GM12878 (cell line): ENCODE measurements at regions not wholly inside any gene's neighbourhood (a gene's known extent, or its start where the extent isn't known, plus 50 kb on each side); places are given as distances from the start of the nearest gene placed in this dataset.

Experiments
- BRCA1 ChIP-seq: IDR thresholded peaks from 2 replicates; pipeline ENCODE4 v1.6.1; 2011; ENCODE audit warnings: low read depth, low read length, improper control_type of control experiment
- JUND ChIP-seq: IDR thresholded peaks from 2 replicates; pipeline ENCODE4 v1.6.1; 2012; ENCODE audit warnings: low read depth, mild to moderate bottlenecking, low read length, improper control_type of control experiment, moderate library complexity
- MTA2 ChIP-seq: fragments of 450-650 bp; IDR thresholded peaks from 2 replicates; pipeline ENCODE4 v1.6.1; 2016; ENCODE audit warnings: low read depth, mild to moderate bottlenecking, moderate library complexity
- MXI1 ChIP-seq: fragments of 150-350 bp; IDR thresholded peaks from 2 replicates; pipeline ENCODE4 v1.6.1; 2011; ENCODE audit warnings: low read depth, mild to moderate bottlenecking, inconsistent platforms, low read length, improper control_type of control experiment
- POLR2A ChIP-seq: IDR thresholded peaks from 2 replicates; pipeline ENCODE4 v1.6.1; 2011; ENCODE audit warnings: low read depth, mild to moderate bottlenecking, low read length
- SMC3 ChIP-seq: IDR thresholded peaks from 2 replicates; pipeline ENCODE4 v1.6.1; 2011; ENCODE audit warnings: low read length, improper control_type of control experiment, borderline replicate concordance
- TAF1 ChIP-seq: IDR thresholded peaks from 2 replicates; pipeline ENCODE4 v1.6.1; 2011; ENCODE audit warnings: mild to moderate bottlenecking, low read depth, low read length, borderline replicate concordance
- TBL1XR1 ChIP-seq: IDR thresholded peaks from 2 replicates; pipeline ENCODE4 v1.6.1; 2012; ENCODE audit warnings: low read depth, low read length, improper control_type of control experiment
- TF ChIP-seq, protein P1 (sequence below): fragments of 450-650 bp; IDR thresholded peaks from 2 replicates; pipeline ENCODE4 v1.6.1; 2017; ENCODE audit warnings: mild to moderate bottlenecking
- TF ChIP-seq, protein P2 (sequence below): IDR thresholded peaks from 2 replicates; pipeline ENCODE4 v1.6.1; 2012; ENCODE audit warnings: low read depth, low read length, improper control_type of control experiment
- TF ChIP-seq, protein P3 (sequence below): fragments of 450-650 bp; IDR thresholded peaks from 2 replicates; pipeline ENCODE4 v1.6.1; 2017; ENCODE audit warnings: antibody characterized with exemption, mild to moderate bottlenecking, moderate library complexity
- TF ChIP-seq, protein P4 (sequence below): IDR thresholded peaks from 2 replicates; pipeline ENCODE4 v1.6.1; 2012; ENCODE audit warnings: mild to moderate bottlenecking, low read depth, low read length

DNA sequence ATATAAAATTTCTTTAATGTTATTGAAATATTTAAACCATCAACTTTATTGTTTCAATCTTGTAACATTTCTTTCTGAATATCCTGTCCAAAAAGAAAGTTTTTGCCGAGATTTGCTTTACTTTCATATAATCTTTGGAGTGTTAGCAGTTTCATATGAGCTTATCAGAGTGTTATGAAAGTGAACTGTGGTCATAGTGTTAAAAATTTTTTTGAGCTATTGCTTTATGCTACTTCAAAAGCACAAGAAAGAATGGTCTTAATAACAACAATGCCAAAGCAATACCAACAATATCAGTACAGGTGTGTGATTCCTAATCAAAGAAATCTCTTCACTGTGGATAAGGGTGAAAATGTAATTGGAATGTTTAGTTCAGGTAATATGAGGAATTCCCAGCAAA is 1994.9 kb upstream of the FLRT2 start:
- TF ChIP-seq, protein P1, sequence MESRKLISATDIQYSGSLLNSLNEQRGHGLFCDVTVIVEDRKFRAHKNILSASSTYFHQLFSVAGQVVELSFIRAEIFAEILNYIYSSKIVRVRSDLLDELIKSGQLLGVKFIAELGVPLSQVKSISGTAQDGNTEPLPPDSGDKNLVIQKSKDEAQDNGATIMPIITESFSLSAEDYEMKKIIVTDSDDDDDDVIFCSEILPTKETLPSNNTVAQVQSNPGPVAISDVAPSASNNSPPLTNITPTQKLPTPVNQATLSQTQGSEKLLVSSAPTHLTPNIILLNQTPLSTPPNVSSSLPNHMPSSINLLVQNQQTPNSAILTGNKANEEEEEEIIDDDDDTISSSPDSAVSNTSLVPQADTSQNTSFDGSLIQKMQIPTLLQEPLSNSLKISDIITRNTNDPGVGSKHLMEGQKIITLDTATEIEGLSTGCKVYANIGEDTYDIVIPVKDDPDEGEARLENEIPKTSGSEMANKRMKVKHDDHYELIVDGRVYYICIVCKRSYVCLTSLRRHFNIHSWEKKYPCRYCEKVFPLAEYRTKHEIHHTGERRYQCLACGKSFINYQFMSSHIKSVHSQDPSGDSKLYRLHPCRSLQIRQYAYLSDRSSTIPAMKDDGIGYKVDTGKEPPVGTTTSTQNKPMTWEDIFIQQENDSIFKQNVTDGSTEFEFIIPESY: no peak
- no peak for TF ChIP-seq TAF1
- no peak for TF ChIP-seq POLR2A
- TF ChIP-seq, protein P2, sequence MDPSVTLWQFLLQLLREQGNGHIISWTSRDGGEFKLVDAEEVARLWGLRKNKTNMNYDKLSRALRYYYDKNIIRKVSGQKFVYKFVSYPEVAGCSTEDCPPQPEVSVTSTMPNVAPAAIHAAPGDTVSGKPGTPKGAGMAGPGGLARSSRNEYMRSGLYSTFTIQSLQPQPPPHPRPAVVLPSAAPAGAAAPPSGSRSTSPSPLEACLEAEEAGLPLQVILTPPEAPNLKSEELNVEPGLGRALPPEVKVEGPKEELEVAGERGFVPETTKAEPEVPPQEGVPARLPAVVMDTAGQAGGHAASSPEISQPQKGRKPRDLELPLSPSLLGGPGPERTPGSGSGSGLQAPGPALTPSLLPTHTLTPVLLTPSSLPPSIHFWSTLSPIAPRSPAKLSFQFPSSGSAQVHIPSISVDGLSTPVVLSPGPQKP: no peak
- peak; percentile 55 for TF ChIP-seq MTA2
- TF ChIP-seq TBL1XR1: no peak
- TF ChIP-seq JUND: no peak
- TF ChIP-seq, protein P3, sequence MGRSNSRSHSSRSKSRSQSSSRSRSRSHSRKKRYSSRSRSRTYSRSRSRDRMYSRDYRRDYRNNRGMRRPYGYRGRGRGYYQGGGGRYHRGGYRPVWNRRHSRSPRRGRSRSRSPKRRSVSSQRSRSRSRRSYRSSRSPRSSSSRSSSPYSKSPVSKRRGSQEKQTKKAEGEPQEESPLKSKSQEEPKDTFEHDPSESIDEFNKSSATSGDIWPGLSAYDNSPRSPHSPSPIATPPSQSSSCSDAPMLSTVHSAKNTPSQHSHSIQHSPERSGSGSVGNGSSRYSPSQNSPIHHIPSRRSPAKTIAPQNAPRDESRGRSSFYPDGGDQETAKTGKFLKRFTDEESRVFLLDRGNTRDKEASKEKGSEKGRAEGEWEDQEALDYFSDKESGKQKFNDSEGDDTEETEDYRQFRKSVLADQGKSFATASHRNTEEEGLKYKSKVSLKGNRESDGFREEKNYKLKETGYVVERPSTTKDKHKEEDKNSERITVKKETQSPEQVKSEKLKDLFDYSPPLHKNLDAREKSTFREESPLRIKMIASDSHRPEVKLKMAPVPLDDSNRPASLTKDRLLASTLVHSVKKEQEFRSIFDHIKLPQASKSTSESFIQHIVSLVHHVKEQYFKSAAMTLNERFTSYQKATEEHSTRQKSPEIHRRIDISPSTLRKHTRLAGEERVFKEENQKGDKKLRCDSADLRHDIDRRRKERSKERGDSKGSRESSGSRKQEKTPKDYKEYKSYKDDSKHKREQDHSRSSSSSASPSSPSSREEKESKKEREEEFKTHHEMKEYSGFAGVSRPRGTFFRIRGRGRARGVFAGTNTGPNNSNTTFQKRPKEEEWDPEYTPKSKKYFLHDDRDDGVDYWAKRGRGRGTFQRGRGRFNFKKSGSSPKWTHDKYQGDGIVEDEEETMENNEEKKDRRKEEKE: no peak
- TF ChIP-seq, protein P4, sequence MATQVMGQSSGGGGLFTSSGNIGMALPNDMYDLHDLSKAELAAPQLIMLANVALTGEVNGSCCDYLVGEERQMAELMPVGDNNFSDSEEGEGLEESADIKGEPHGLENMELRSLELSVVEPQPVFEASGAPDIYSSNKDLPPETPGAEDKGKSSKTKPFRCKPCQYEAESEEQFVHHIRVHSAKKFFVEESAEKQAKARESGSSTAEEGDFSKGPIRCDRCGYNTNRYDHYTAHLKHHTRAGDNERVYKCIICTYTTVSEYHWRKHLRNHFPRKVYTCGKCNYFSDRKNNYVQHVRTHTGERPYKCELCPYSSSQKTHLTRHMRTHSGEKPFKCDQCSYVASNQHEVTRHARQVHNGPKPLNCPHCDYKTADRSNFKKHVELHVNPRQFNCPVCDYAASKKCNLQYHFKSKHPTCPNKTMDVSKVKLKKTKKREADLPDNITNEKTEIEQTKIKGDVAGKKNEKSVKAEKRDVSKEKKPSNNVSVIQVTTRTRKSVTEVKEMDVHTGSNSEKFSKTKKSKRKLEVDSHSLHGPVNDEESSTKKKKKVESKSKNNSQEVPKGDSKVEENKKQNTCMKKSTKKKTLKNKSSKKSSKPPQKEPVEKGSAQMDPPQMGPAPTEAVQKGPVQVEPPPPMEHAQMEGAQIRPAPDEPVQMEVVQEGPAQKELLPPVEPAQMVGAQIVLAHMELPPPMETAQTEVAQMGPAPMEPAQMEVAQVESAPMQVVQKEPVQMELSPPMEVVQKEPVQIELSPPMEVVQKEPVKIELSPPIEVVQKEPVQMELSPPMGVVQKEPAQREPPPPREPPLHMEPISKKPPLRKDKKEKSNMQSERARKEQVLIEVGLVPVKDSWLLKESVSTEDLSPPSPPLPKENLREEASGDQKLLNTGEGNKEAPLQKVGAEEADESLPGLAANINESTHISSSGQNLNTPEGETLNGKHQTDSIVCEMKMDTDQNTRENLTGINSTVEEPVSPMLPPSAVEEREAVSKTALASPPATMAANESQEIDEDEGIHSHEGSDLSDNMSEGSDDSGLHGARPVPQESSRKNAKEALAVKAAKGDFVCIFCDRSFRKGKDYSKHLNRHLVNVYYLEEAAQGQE: no peak
- TF ChIP-seq SMC3: no peak
- TF ChIP-seq BRCA1: no peak
- no peak for TF ChIP-seq MXI1
